ENCODE measurements at regions not wholly inside any gene's neighbourhood (a gene's known extent, or its start where the extent isn't known, plus 50 kb on each side); places are given as distances from the start of the nearest gene placed in this dataset.

- TF ChIP-seq, protein P1, sequence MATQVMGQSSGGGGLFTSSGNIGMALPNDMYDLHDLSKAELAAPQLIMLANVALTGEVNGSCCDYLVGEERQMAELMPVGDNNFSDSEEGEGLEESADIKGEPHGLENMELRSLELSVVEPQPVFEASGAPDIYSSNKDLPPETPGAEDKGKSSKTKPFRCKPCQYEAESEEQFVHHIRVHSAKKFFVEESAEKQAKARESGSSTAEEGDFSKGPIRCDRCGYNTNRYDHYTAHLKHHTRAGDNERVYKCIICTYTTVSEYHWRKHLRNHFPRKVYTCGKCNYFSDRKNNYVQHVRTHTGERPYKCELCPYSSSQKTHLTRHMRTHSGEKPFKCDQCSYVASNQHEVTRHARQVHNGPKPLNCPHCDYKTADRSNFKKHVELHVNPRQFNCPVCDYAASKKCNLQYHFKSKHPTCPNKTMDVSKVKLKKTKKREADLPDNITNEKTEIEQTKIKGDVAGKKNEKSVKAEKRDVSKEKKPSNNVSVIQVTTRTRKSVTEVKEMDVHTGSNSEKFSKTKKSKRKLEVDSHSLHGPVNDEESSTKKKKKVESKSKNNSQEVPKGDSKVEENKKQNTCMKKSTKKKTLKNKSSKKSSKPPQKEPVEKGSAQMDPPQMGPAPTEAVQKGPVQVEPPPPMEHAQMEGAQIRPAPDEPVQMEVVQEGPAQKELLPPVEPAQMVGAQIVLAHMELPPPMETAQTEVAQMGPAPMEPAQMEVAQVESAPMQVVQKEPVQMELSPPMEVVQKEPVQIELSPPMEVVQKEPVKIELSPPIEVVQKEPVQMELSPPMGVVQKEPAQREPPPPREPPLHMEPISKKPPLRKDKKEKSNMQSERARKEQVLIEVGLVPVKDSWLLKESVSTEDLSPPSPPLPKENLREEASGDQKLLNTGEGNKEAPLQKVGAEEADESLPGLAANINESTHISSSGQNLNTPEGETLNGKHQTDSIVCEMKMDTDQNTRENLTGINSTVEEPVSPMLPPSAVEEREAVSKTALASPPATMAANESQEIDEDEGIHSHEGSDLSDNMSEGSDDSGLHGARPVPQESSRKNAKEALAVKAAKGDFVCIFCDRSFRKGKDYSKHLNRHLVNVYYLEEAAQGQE (IDR thresholded peaks at IDR 0.05; ENCODE audit: low read depth), result no peak
- TF ChIP-seq EP300 (IDR thresholded peaks at IDR 0.05; ENCODE audit: borderline replicate concordance) (no peak), USF1 (IDR thresholded peaks at IDR 0.05) (no peak), EGR1 (IDR thresholded peaks at IDR 0.05) (no peak), TCF12 (IDR thresholded peaks at IDR 0.05; ENCODE audit: low read depth) (no peak), TEAD4 (IDR thresholded peaks at IDR 0.05) (no peak), CEBPB (IDR thresholded peaks at IDR 0.05) (no peak), ZBTB7A (IDR thresholded peaks at IDR 0.05; ENCODE audit: low read depth) (no peak), YY1 (IDR thresholded peaks at IDR 0.05; ENCODE audit: low read depth) (no peak), FOXM1 (IDR thresholded peaks at IDR 0.05; ENCODE audit: borderline replicate concordance, low read depth) (no peak), RAD21 (IDR thresholded peaks at IDR 0.05; ENCODE audit: low read depth) (no peak), CREB1 (IDR thresholded peaks at IDR 0.05; ENCODE audit: low read depth) (no peak), TAF1 (IDR thresholded peaks at IDR 0.05; ENCODE audit: low read depth) (no peak), NFIC (IDR thresholded peaks at IDR 0.05) (no peak)
- TF ChIP-seq, protein P2, sequence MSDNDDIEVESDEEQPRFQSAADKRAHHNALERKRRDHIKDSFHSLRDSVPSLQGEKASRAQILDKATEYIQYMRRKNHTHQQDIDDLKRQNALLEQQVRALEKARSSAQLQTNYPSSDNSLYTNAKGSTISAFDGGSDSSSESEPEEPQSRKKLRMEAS (IDR thresholded peaks at IDR 0.05), result no peak
Observed at GRCh38 chr14:98798099-98798498, 473.9 kb downstream of the BCL11B start.

DNA sequence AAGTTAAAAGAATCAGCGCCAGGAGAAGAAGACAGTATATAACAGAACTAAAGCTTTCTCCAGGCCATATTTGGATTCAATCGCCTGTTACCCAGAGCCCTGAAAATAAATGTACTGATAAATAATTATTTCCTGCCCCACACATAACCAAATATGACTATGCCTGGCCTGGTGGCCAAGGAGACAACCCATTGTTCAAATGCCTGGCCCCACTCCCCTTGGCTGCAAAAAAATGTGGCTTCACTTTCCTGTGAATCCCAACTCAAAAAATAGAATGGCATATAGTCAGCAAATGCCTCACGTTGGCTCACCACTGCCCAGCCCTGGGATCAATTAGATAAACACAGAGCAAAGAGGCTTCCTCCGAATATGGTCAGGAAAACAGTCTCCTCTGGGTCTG is 472.1 kb downstream of the BCL11B start:
- TF ChIP-seq USF1 (IDR thresholded peaks at IDR 0.05) (no peak), NFIC (IDR thresholded peaks at IDR 0.05) (no peak), CEBPB (IDR thresholded peaks at IDR 0.05) (no peak), TEAD4 (IDR thresholded peaks at IDR 0.05) (no peak), CREB1 (IDR thresholded peaks at IDR 0.05; ENCODE audit: low read depth) (no peak), ZBTB7A (IDR thresholded peaks at IDR 0.05; ENCODE audit: low read depth) (no peak), FOXM1 (IDR thresholded peaks at IDR 0.05; ENCODE audit: borderline replicate concordance, low read depth) (no peak), YY1 (IDR thresholded peaks at IDR 0.05; ENCODE audit: low read depth) (no peak), TAF1 (IDR thresholded peaks at IDR 0.05; ENCODE audit: low read depth) (no peak), RAD21 (IDR thresholded peaks at IDR 0.05; ENCODE audit: low read depth) (no peak)
- TF ChIP-seq, protein P1 (IDR thresholded peaks at IDR 0.05; ENCODE audit: low read depth), result no peak
- TF ChIP-seq, protein P2 (IDR thresholded peaks at IDR 0.05), result no peak

DNA sequence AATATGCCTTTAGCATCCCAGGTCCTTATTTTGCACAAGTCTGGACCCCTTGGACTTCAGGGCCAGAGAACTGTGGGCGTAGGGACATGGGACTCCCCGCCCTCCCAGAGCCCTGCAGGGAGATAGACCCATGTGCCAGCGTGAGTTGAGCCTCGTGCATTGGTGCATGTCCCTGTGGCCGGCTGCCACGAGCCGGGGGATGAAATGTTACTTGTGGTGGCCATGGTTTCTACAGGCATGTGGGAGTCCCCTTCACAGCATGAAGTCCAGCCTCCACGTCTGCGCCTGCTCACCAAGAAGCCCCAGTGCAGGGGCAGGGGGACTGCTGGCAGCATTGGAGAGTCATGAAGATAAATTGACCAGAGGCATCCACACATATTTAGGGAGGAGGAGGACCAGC is 470.0 kb downstream of the BCL11B start:
- TF ChIP-seq, protein P2 (IDR thresholded peaks at IDR 0.05), result peak; percentile 65
- TF ChIP-seq YY1 (IDR thresholded peaks at IDR 0.05; ENCODE audit: low read depth), result no peak

DNA sequence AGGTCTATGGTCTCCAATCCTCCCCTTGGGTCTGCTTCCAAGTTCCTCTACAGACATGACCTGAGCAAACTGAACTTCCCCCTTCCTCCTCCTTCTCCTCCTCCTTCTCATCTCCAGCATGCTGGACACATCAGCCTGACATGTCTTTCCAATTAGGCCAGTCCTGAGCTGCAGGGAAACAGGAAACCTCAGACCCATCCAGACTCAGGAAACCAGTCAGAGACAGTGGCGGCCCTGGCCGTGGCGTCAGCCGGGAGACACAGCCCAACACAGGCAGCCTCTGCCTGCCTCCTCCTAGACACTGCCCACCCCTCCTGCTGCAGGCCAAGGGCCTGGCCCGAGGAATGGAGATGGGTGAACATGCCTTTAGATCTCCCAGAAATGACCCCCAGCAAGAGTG is 468.8 kb downstream of the BCL11B start:
- no peak for TF ChIP-seq ZBTB7A (IDR thresholded peaks at IDR 0.05; ENCODE audit: low read depth)
- TF ChIP-seq YY1 (IDR thresholded peaks at IDR 0.05; ENCODE audit: low read depth), result no peak
- TF ChIP-seq TEAD4 (IDR thresholded peaks at IDR 0.05), result no peak
- no peak for TF ChIP-seq EGR1 (IDR thresholded peaks at IDR 0.05)
- no peak for TF ChIP-seq CEBPB (IDR thresholded peaks at IDR 0.05)

- no peak for TF ChIP-seq FOXM1 (IDR thresholded peaks at IDR 0.05; ENCODE audit: borderline replicate concordance, low read depth)
- TF ChIP-seq CEBPB (IDR thresholded peaks at IDR 0.05), result no peak
- no peak for TF ChIP-seq ZBTB7A (IDR thresholded peaks at IDR 0.05; ENCODE audit: low read depth)
- peak; percentile 67 for TF ChIP-seq TCF12 (IDR thresholded peaks at IDR 0.05; ENCODE audit: low read depth)
- TF ChIP-seq, protein P1 (IDR thresholded peaks at IDR 0.05; ENCODE audit: low read depth), result no peak
- peak; percentile 84 for TF ChIP-seq TEAD4 (IDR thresholded peaks at IDR 0.05)
- peak; percentile 87 for TF ChIP-seq NFIC (IDR thresholded peaks at IDR 0.05)
- TF ChIP-seq, protein P2 (IDR thresholded peaks at IDR 0.05), result peak; percentile 43; the same call in 1 of the 2 replicates
- peak; percentile 68 for TF ChIP-seq USF1 (IDR thresholded peaks at IDR 0.05)
- TF ChIP-seq CREB1 (IDR thresholded peaks at IDR 0.05; ENCODE audit: low read depth), result no peak
- TF ChIP-seq YY1 (IDR thresholded peaks at IDR 0.05; ENCODE audit: low read depth), result no peak
- TF ChIP-seq RAD21 (IDR thresholded peaks at IDR 0.05; ENCODE audit: low read depth), result no peak
- no peak for TF ChIP-seq TAF1 (IDR thresholded peaks at IDR 0.05; ENCODE audit: low read depth)
- no peak for TF ChIP-seq EGR1 (IDR thresholded peaks at IDR 0.05)
- peak; percentile 69; the same call in 1 of the 2 replicates for TF ChIP-seq EP300 (IDR thresholded peaks at IDR 0.05; ENCODE audit: borderline replicate concordance)
Observed at GRCh38 chr14:98808494-98809407, 463.2 kb downstream of the BCL11B start.
